ENCODE measurements at regions not wholly inside any gene's neighbourhood (a gene's known extent, or its start where the extent isn't known, plus 50 kb on each side); places are given as distances from the start of the nearest gene placed in this dataset.

- no peak for ATAC-seq
These were observed 157.7 kb upstream of the PITX2 start for GRCh38 chr4:110780538-110780937.

- ATAC-seq: no peak
These were observed 159.1 kb upstream of the PITX2 start for GRCh38 chr4:110781944-110782343.

- no peak for ATAC-seq
These were observed 164.2 kb upstream of the PITX2 start for GRCh38 chr4:110787109-110787508.

- ATAC-seq: no peak
These were observed 164.8 kb upstream of the PITX2 start for GRCh38 chr4:110787707-110788106.

GRCh38 chr4:110788302-110788701 is 165.4 kb upstream of the PITX2 start:
- no peak for ATAC-seq

GRCh38 chr4:110792036-110792435 is 169.2 kb upstream of the PITX2 start:
- ATAC-seq: no peak

- no peak for ATAC-seq
These were observed 170.5 kb upstream of the PITX2 start for GRCh38 chr4:110793381-110793801.

GRCh38 chr4:110793890-110794554 is 171.1 kb upstream of the PITX2 start:
- no peak for ATAC-seq

GRCh38 chr4:110795971-110796370 is 173.1 kb upstream of the PITX2 start:
- ATAC-seq: no peak

GRCh38 chr4:110797486-110797885 is 174.6 kb upstream of the PITX2 start:
- no peak for ATAC-seq

- ATAC-seq: no peak
These were observed 175.8 kb upstream of the PITX2 start for GRCh38 chr4:110798687-110799086.

- no peak for ATAC-seq
These were observed 176.3 kb upstream of the PITX2 start for GRCh38 chr4:110799211-110799610.

GRCh38 chr4:110801591-110801990 is 178.7 kb upstream of the PITX2 start:
- ATAC-seq: no peak

GRCh38 chr4:110808351-110808878 is 185.5 kb upstream of the PITX2 start:
- no peak for ATAC-seq

- no peak for ATAC-seq
These were observed 193.1 kb upstream of the PITX2 start for GRCh38 chr4:110815950-110816349.

- no peak for ATAC-seq
These were observed 193.5 kb upstream of the PITX2 start for GRCh38 chr4:110816367-110816766.

GRCh38 chr4:110821186-110821585 is 198.3 kb upstream of the PITX2 start:
- no peak for ATAC-seq

- no peak for ATAC-seq
These were observed 200.4 kb upstream of the PITX2 start for GRCh38 chr4:110823251-110823650.

GRCh38 chr4:110824344-110824743 is 201.5 kb upstream of the PITX2 start:
- no peak for ATAC-seq

- no peak for ATAC-seq
These were observed 203.8 kb upstream of the PITX2 start for GRCh38 chr4:110826656-110827055.

GRCh38 chr4:110830461-110830860 is 207.6 kb upstream of the PITX2 start:
- no peak for ATAC-seq

- no peak for ATAC-seq
These were observed 215.1 kb upstream of the PITX2 start for GRCh38 chr4:110837896-110838450.

- ATAC-seq: no peak
These were observed 217.4 kb upstream of the PITX2 start for GRCh38 chr4:110840221-110840654.

GRCh38 chr4:110848787-110849186 is 225.9 kb upstream of the PITX2 start:
- ATAC-seq: no peak

- no peak for ATAC-seq
These were observed 226.6 kb upstream of the PITX2 start for GRCh38 chr4:110849461-110849860.

All from esophagus mucosa (tissue), 1 donor.